ENCODE measurements at regions not wholly inside any gene's neighbourhood (a gene's known extent, or its start where the extent isn't known, plus 50 kb on each side); places are given as distances from the start of the nearest gene placed in this dataset.

- TF ChIP-seq CTCF (IDR thresholded peaks at IDR 0.05): no peak
- WGBS (ENCODE audit: insufficient coverage): no CpG with 5 or more reads among the region's 6 CpGs
- Histone ChIP-seq H3K4me3 (replicated peaks in 1 of 3; ENCODE audit: low read depth in 2 of 3, low read length in 3 of 3) (no peak overlapping the region), H2AFZ (ENCODE audit: insufficient read depth, low read depth, low read length, poor library complexity, severe bottlenecking) (no peak overlapping the region), H3K9me3 (replicated peaks in 1 of 2; ENCODE audit: control insufficient read depth in 1 of 2, insufficient read depth in 1 of 2, low read length in 2 of 2) (no peaks in the 10 kb centered on the region), H3K4me2 (replicated peaks; ENCODE audit: extremely low read depth, low read length, poor library complexity, severe bottlenecking) (no peak overlapping the region), H4K20me1 (ENCODE audit: insufficient read depth, low read length) (no peaks in the 10 kb centered on the region), H3K36me3 (replicated peaks in 1 of 2; ENCODE audit: control insufficient read depth in 1 of 2, insufficient read depth in 2 of 2, low read length in 2 of 2) (no peaks in the 10 kb centered on the region), H3K27ac (ENCODE audit: low read depth in 1 of 2, low read length in 2 of 2) (no peak overlapping the region), H3K9ac (ENCODE audit: insufficient read depth, low read length, poor library complexity, severe bottlenecking) (no peak overlapping the region), H3K27me3 (ENCODE audit: control insufficient read depth in 2 of 2, insufficient read depth in 2 of 2, low read length in 2 of 2) (no peaks in the 10 kb centered on the region), H3K79me2 (ENCODE audit: insufficient read depth, low read length) (no peaks in the 10 kb centered on the region), H3K4me1 (ENCODE audit: control insufficient read depth in 1 of 2, insufficient read depth in 2 of 2, low read length in 2 of 2) (no peaks in the 10 kb centered on the region)
- Mint-ChIP-seq H3K9me3 (peaks cover 0 to 2% (median 0%) of the 10 kb centered on the region in 7 donors), H3K36me3 (no peaks in the 10 kb centered on the region), H3K4me3 (no peak overlapping the region), H3K4me1 (no peaks in the 10 kb centered on the region), H3K27ac (no peak overlapping the region), H3K27me3 (ENCODE audit: low read depth in 3 of 3) (peaks cover 0 to 4% (median 3%) of the 10 kb centered on the region in 3 donors)
- DNase-seq: no peak
- intact Hi-C loops (cut with micrococcal nuclease): no loop called here
Observed at GRCh38 chr3:124156866-124157712, 165.2 kb upstream of the ROPN1 start.

GRCh38 chr3:124157748-124158147 is 165.8 kb upstream of the ROPN1 start:
- no peaks in the 10 kb centered on the region for H3K27me3 ChIP-seq (ENCODE audit: control insufficient read depth in 2 of 2, insufficient read depth in 2 of 2, low read length in 2 of 2)
- H3K4me3 Mint-ChIP-seq: no peak overlapping the region
- peaks cover 0 to 4% (median 0%) of the 10 kb centered on the region in 3 donors for H3K27me3 Mint-ChIP-seq (ENCODE audit: low read depth in 3 of 3)
- no peak overlapping the region for H3K27ac Mint-ChIP-seq
- no peaks in the 10 kb centered on the region for H3K36me3 ChIP-seq (replicated peaks in 1 of 2; ENCODE audit: control insufficient read depth in 1 of 2, insufficient read depth in 2 of 2, low read length in 2 of 2)
- no peak overlapping the region for H3K4me3 ChIP-seq (replicated peaks in 1 of 3; ENCODE audit: low read depth in 2 of 3, low read length in 3 of 3)
- H3K9ac ChIP-seq (ENCODE audit: insufficient read depth, low read length, poor library complexity, severe bottlenecking): no peak overlapping the region
- no peak overlapping the region for H3K27ac ChIP-seq (ENCODE audit: low read depth in 1 of 2, low read length in 2 of 2)
- no peaks in the 10 kb centered on the region for H3K4me1 ChIP-seq (ENCODE audit: control insufficient read depth in 1 of 2, insufficient read depth in 2 of 2, low read length in 2 of 2)
- intact Hi-C loops (cut with micrococcal nuclease): no loop called here
- WGBS (ENCODE audit: insufficient coverage): 100% methylated on average over 1 of the region's 3 CpGs
- H3K36me3 Mint-ChIP-seq: no peaks in the 10 kb centered on the region
- H3K9me3 Mint-ChIP-seq: peaks cover 0 to under 1% (median 0%) of the 10 kb centered on the region in 7 donors
- no peak for TF ChIP-seq CTCF (IDR thresholded peaks at IDR 0.05)
- no peak overlapping the region for H3K4me2 ChIP-seq (replicated peaks; ENCODE audit: extremely low read depth, low read length, poor library complexity, severe bottlenecking)
- H3K79me2 ChIP-seq (ENCODE audit: insufficient read depth, low read length): no peaks in the 10 kb centered on the region
- H3K4me1 Mint-ChIP-seq: no peaks in the 10 kb centered on the region
- H3K9me3 ChIP-seq (replicated peaks in 1 of 2; ENCODE audit: control insufficient read depth in 1 of 2, insufficient read depth in 1 of 2, low read length in 2 of 2): no peaks in the 10 kb centered on the region
- DNase-seq: no peak
- H4K20me1 ChIP-seq (ENCODE audit: insufficient read depth, low read length): no peaks in the 10 kb centered on the region
- no peak overlapping the region for H2AFZ ChIP-seq (ENCODE audit: insufficient read depth, low read depth, low read length, poor library complexity, severe bottlenecking)

Measured in CD14-positive monocyte (primary cell).